GM23338 (cell line): ENCODE measurements at regions not wholly inside any gene's neighbourhood (a gene's known extent, or its start where the extent isn't known, plus 50 kb on each side); places are given as distances from the start of the nearest gene placed in this dataset.

Experiments used
- ATAC-seq: fragments of 200-7000 bp; cut with Tn5 transposase; 3 replicates; pipeline ENCODE4 v1.9.1; 2020
- DNase-seq: peaks from one replicate; pipeline ENCODE4 v3.0.0-alpha.2; 2015; ENCODE audit warnings: low spot score
- H2AFZ ChIP-seq: fragments of 200-600 bp; sonication (generic); 2 replicates; pipeline ENCODE4 v1.8.0; 2016; ENCODE audit warnings: antibody characterized with exemption, mild to moderate bottlenecking, moderate library complexity
- H3F3A ChIP-seq: fragments of 200-600 bp; sonication (generic); replicated peaks from 2 replicates; pipeline ENCODE4 v1.8.0; 2017; ENCODE audit warnings: antibody characterized with exemption, mixed run types, low read depth
- H3K27ac ChIP-seq: fragments of 200-600 bp; sonication (generic); 2 replicates; pipeline ENCODE4 v1.6.1; 2016; ENCODE audit warnings: low read depth
- H3K27me3 ChIP-seq: fragments of 200-600 bp; sonication (generic); 2 replicates; pipeline ENCODE4 v1.8.0; 2016; ENCODE audit warnings: mild to moderate bottlenecking, mixed run types, moderate library complexity; ENCODE audit not compliant: insufficient read depth
- H3K36me3 ChIP-seq: fragments of 200-600 bp; sonication (generic); 2 replicates; pipeline ENCODE4 v1.8.0; 2016; ENCODE audit warnings: mild to moderate bottlenecking; ENCODE audit not compliant: insufficient read depth
- H3K4me1 ChIP-seq: fragments of 200-600 bp; sonication (generic); 2 replicates; pipeline ENCODE4 v1.8.0; 2016; ENCODE audit warnings: mild to moderate bottlenecking, moderate library complexity; ENCODE audit not compliant: insufficient read depth
- H3K4me2 ChIP-seq: fragments of 200-600 bp; sonication (generic); 2 replicates; pipeline ENCODE4 v1.7.1; 2017; ENCODE audit warnings: mixed run types
- H3K4me3 ChIP-seq: fragments of 200-600 bp; sonication (generic); 2 replicates; pipeline ENCODE4 v1.6.1; 2016; ENCODE audit warnings: mixed run types
- H3K79me2 ChIP-seq: fragments of 200-600 bp; sonication (generic); replicated peaks from 2 replicates; pipeline ENCODE4 v1.8.0; 2017; ENCODE audit warnings: mild to moderate bottlenecking; ENCODE audit not compliant: insufficient read depth
- H3K9me2 ChIP-seq: fragments of 200-600 bp; sonication (generic); 2 replicates; pipeline ENCODE4 v1.8.0; 2017; ENCODE audit not compliant: insufficient read depth
- H4K20me1 ChIP-seq: fragments of 200-600 bp; sonication (generic); replicated peaks from 2 replicates; pipeline ENCODE4 v1.8.0; 2017; ENCODE audit warnings: mild to moderate bottlenecking; ENCODE audit not compliant: insufficient read depth
- H3K27ac Mint-ChIP-seq: 2 replicates; pipeline ENCODE4 v1.8.0; 2020; ENCODE audit warnings: inconsistent platforms, mild to moderate bottlenecking, moderate library complexity, mixed read lengths
- H3K27me3 Mint-ChIP-seq: 3 replicates; pipeline ENCODE4 v1.8.0; 2022; ENCODE audit warnings: low read depth, mild to moderate bottlenecking, moderate library complexity, mixed read lengths, inconsistent platforms; ENCODE audit not compliant: insufficient read depth, poor library complexity
- H3K36me3 Mint-ChIP-seq: 3 replicates; pipeline ENCODE4 v1.8.0; 2021; ENCODE audit warnings: low read depth, mild to moderate bottlenecking, inconsistent platforms, moderate library complexity, mixed read lengths
- H3K4me1 Mint-ChIP-seq: 3 replicates; pipeline ENCODE4 v1.8.0; 2020; ENCODE audit warnings: mild to moderate bottlenecking, inconsistent platforms, mixed read lengths
- H3K4me3 Mint-ChIP-seq: 3 replicates; pipeline ENCODE4 v1.8.0; 2021; ENCODE audit warnings: moderate library complexity, mild to moderate bottlenecking, inconsistent platforms, mixed read lengths
- H3K9me3 Mint-ChIP-seq: 3 replicates; pipeline ENCODE4 v1.8.0; 2020; ENCODE audit warnings: moderate library complexity, mild to moderate bottlenecking, inconsistent platforms, mixed read lengths
- CREB1 ChIP-seq: fragments of 250-450 bp; sonication (Bioruptor Pico); IDR thresholded peaks from 2 replicates; pipeline ENCODE4 v1.5.0; 2020; ENCODE audit warnings: low read depth, mild to moderate bottlenecking, moderate library complexity
- ETS1 ChIP-seq: IDR thresholded peaks from 2 replicates; pipeline ENCODE4 v1.6.1; 2016; ENCODE audit warnings: antibody characterized with exemption
- JUNB ChIP-seq: IDR thresholded peaks from one replicate; pipeline ENCODE4 v1.6.1; 2016; ENCODE audit warnings: antibody characterized with exemption; ENCODE audit not compliant: unreplicated experiment
- NANOG ChIP-seq: IDR thresholded peaks from 2 replicates; pipeline ENCODE4 v1.6.1; 2016; ENCODE audit warnings: antibody characterized with exemption, borderline replicate concordance
- STAT1 ChIP-seq: IDR thresholded peaks from one replicate; pipeline ENCODE4 v1.6.1; 2016; ENCODE audit warnings: antibody characterized with exemption; ENCODE audit not compliant: unreplicated experiment
- ZNF331 ChIP-seq: fragments of 250-450 bp; sonication (Bioruptor Pico); IDR thresholded peaks from 2 replicates; pipeline ENCODE4 v1.5.0; 2020; ENCODE audit warnings: low read depth, mild to moderate bottlenecking, moderate library complexity
- ZNF462 ChIP-seq: fragments of 250-450 bp; sonication (Bioruptor Pico); IDR thresholded peaks from 2 replicates; pipeline ENCODE4 v1.5.0; 2020; ENCODE audit warnings: mild to moderate bottlenecking, moderate library complexity

GRCh38 chr7:42704710-42705109, 207.2 kb downstream of the C7orf25 start:
- no peak overlapping the region for H2AFZ ChIP-seq
- H3K36me3 Mint-ChIP-seq: no peaks in the 10 kb centered on the region
- H3K4me2 ChIP-seq: no peak overlapping the region
- no peaks in the 10 kb centered on the region for H4K20me1 ChIP-seq
- no peaks in the 10 kb centered on the region for H3F3A ChIP-seq
- no peak for ATAC-seq
- TF ChIP-seq CREB1 (CRISPR knock-in tag) (no peak), ZNF331 (CRISPR knock-in tag) (no peak), ZNF462 (CRISPR knock-in tag) (no peak), STAT1 (no peak), ETS1 (no peak), NANOG (no peak)
- H3K27me3 ChIP-seq: no peaks in the 10 kb centered on the region
- no peak overlapping the region for H3K27ac ChIP-seq
- no peaks in the 10 kb centered on the region for H3K9me3 Mint-ChIP-seq
- DNase-seq: no peak
- H3K79me2 ChIP-seq: no peaks in the 10 kb centered on the region
- H3K27me3 Mint-ChIP-seq: no peaks in the 10 kb centered on the region
- no peaks in the 10 kb centered on the region for H3K36me3 ChIP-seq
- H3K4me3 ChIP-seq: no peak overlapping the region
- H3K4me1 ChIP-seq: no peaks in the 10 kb centered on the region
- H3K9me2 ChIP-seq: no peaks in the 10 kb centered on the region
- no peak overlapping the region for H3K27ac Mint-ChIP-seq
- H3K4me1 Mint-ChIP-seq: peaks cover 6% of the 10 kb centered on the region; the same call in 2 of the 3 replicates
- no peak overlapping the region for H3K4me3 Mint-ChIP-seq

GRCh38 chr7:42702647-42703046, 209.2 kb downstream of the C7orf25 start:
- Mint-ChIP-seq H3K9me3 (no peaks in the 10 kb centered on the region), H3K36me3 (no peaks in the 10 kb centered on the region), H3K27me3 (no peaks in the 10 kb centered on the region), H3K4me1 (0 out of 3 replicates have a peak, but pooled peaks cover 3% of the 10 kb centered on the region), H3K27ac (no peak overlapping the region), H3K4me3 (no peak overlapping the region)
- Histone ChIP-seq H3K79me2 (no peaks in the 10 kb centered on the region), H3K9me2 (no peaks in the 10 kb centered on the region), H3K27ac (no peak overlapping the region), H3K4me2 (no peak overlapping the region), H3F3A (no peaks in the 10 kb centered on the region), H3K27me3 (no peaks in the 10 kb centered on the region), H3K4me1 (no peaks in the 10 kb centered on the region), H4K20me1 (no peaks in the 10 kb centered on the region), H3K36me3 (no peaks in the 10 kb centered on the region), H2AFZ (no peak overlapping the region), H3K4me3 (no peak overlapping the region)
- ATAC-seq (peak; percentile 86), DNase-seq (peak; percentile 6)
- no peak for TF ChIP-seq CREB1 (CRISPR knock-in tag)
- no peak for TF ChIP-seq ZNF331 (CRISPR knock-in tag)
- no peak for TF ChIP-seq JUNB
